Ascending aorta (tissue), 2 donors: ENCODE measurements at regions not wholly inside any gene's neighbourhood (a gene's known extent, or its start where the extent isn't known, plus 50 kb on each side); places are given as distances from the start of the nearest gene placed in this dataset.

Source experiments
- DNase-seq, 2 donors: peaks; one replicate each; pipeline ENCODE4 v3.0.0-alpha.2; 2019; ENCODE audit warnings: low spot score in 2 of 2
- H3K27ac ChIP-seq, 2 donors: fragments of 200-600 bp; sonication (generic); one replicate each; pipeline ENCODE4 v1.5.1; 2016 to 2017; ENCODE audit warnings: mild to moderate bottlenecking in 1 of 2
- H3K27me3 ChIP-seq: fragments of 200-600 bp; sonication (generic); one replicate; pipeline ENCODE4 v1.5.1; 2017
- H3K36me3 ChIP-seq, 2 donors: fragments of 200-600 bp; sonication (generic); one replicate each; pipeline ENCODE4 v1.5.1; 2016
- H3K4me1 ChIP-seq, 2 donors: fragments of 200-600 bp; sonication (generic); one replicate each; pipeline ENCODE4 v1.5.1; 2016 to 2017; ENCODE audit warnings: mild to moderate bottlenecking in 1 of 2
- H3K4me3 ChIP-seq, 2 donors: fragments of 200-600 bp; sonication (generic); one replicate each; pipeline ENCODE4 v1.5.1; 2016 to 2017; ENCODE audit warnings: mild to moderate bottlenecking in 1 of 2
- H3K9me3 ChIP-seq, 2 donors: fragments of 200-600 bp; sonication (generic); one replicate each; pipeline ENCODE4 v1.5.1; 2016
- intact Hi-C: fragments of 100-400 bp; cut with DNase I; formaldehyde crosslinking; loops from one replicate; pipeline ENCODE4 v1.15.1; 2023
- TF ChIP-seq, protein P1 (sequence below), 3 experiments: fragments of 200-600 bp in 2 of 3; fragments of 450-650 bp in 1 of 3; sonication (generic) in 2 of 3; IDR thresholded peaks; one replicate each; pipeline ENCODE4 v1.5.1; 2016 to 2019; ENCODE audit warnings: antibody characterized with exemption in 3 of 3, mild to moderate bottlenecking in 1 of 3, moderate library complexity in 1 of 3

DNA sequence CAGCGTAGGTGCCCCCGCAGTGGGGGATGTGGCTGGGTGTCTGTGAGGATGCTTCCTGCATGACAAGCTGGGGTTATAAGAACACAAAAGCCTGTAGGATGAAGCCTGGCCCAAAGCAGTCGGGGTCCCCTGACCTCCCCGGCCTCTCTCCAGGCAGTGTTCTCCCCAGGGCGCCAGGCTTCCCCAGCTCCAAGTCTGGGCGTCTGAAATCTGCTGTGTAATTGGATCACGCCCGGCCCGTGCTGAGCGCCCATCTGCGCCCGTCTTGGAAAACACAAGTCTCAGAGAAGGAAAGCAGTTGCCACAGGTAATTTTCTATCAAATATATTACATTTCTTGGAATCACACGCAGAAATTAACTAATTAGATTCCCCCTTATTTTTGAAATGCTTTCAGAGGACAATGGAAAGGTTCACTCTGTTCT lies 233.3 kb downstream of the CTTN start:
- Histone ChIP-seq H3K9me3 (no peaks in the 10 kb centered on the region), H3K27ac (no peak overlapping the region), H3K27me3 (no peaks in the 10 kb centered on the region), H3K4me3 (no peak overlapping the region), H3K36me3 (no peaks in the 10 kb centered on the region), H3K4me1 (no peaks in the 10 kb centered on the region)
- intact Hi-C loops: no loop called here
- TF ChIP-seq, protein P1, sequence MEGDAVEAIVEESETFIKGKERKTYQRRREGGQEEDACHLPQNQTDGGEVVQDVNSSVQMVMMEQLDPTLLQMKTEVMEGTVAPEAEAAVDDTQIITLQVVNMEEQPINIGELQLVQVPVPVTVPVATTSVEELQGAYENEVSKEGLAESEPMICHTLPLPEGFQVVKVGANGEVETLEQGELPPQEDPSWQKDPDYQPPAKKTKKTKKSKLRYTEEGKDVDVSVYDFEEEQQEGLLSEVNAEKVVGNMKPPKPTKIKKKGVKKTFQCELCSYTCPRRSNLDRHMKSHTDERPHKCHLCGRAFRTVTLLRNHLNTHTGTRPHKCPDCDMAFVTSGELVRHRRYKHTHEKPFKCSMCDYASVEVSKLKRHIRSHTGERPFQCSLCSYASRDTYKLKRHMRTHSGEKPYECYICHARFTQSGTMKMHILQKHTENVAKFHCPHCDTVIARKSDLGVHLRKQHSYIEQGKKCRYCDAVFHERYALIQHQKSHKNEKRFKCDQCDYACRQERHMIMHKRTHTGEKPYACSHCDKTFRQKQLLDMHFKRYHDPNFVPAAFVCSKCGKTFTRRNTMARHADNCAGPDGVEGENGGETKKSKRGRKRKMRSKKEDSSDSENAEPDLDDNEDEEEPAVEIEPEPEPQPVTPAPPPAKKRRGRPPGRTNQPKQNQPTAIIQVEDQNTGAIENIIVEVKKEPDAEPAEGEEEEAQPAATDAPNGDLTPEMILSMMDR (IDR thresholded peaks at IDR 0.05): no peak
- no peak for DNase-seq

DNA sequence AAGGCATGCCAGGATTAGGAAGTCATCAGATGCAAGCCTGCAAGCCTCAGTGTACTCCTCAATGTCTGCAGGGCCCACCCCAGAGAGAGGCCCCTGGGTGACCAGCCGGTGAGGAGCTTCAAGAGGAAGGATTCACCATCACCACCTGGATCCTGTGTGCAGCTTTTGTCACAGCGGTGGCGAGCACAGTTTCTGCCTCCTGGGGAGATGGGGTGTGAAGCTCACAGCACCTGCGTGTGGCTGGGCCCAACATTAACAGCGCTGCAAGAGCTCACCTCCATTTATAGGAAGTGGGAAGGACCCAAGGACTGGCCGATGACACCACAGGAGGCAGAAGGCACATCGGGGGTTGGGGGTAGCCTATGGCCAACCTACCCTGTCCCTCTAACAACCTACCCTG lies 235.3 kb downstream of the CTTN start:
- Histone ChIP-seq H3K36me3 (no peaks in the 10 kb centered on the region), H3K4me1 (no peaks in the 10 kb centered on the region), H3K27ac (no peak overlapping the region), H3K27me3 (no peaks in the 10 kb centered on the region), H3K9me3 (no peaks in the 10 kb centered on the region), H3K4me3 (no peak overlapping the region)
- no peak for DNase-seq
- TF ChIP-seq, protein P1 (IDR thresholded peaks at IDR 0.05): no peak
- intact Hi-C loops: no loop called here

DNA sequence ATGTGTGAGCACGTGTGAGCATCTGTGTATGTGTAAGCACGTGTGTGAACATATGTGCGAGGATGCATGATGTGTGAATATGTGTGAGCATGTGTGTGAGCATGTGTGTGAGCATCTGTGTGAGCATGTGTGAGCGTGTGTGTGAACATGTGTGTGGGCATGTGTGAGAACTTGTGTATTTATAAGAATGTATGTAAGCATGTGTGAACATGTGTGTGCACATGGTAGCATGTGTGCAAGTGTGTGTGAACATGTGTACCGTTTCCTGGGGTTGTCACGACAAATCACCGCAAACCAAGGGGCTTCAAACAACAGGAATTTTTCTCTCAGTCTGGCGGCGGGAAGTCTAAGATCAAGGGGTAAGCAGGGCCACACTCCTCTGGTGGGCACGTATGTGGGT lies 238.3 kb downstream of the CTTN start:
- no peaks in the 10 kb centered on the region for H3K36me3 ChIP-seq
- intact Hi-C loops: no loop called here
- H3K9me3 ChIP-seq: no peaks in the 10 kb centered on the region
- H3K4me3 ChIP-seq: no peak overlapping the region
- TF ChIP-seq, protein P1 (IDR thresholded peaks at IDR 0.05): no peak
- no peak overlapping the region for H3K27ac ChIP-seq
- no peak for DNase-seq
- no peaks in the 10 kb centered on the region for H3K4me1 ChIP-seq
- no peaks in the 10 kb centered on the region for H3K27me3 ChIP-seq

DNA sequence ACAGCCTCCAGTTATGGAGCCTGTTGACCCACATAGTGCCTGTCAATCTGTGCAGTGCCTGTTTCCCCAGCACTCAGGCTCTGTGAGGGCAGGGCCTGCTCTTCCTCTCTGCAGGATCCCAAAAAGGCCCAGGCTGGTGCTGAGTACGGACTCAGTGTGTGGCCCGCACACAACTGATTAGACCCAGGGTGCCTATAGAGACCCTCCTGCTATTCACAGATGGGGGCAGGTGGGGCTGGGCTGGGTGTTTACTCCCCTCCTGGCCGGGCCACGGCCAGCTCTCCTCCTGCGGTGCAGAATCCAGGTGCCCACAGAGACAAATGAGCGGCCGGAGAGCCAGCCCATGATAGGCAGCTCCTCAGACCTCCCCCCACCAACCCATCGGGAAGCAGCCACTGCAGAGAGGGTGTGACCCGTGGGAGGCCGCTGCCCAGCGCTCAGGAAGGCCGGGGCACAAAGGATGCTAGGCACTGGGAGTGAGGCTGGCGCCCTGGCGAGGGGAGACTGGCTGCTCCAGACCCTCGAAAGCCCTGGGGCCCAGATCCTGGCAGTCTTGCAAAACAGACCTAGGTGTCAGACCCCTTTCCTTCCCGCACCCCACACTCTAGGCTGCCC lies 239.0 kb downstream of the CTTN start:
- H3K36me3 ChIP-seq: no peaks in the 10 kb centered on the region
- no peak for DNase-seq
- intact Hi-C loops: no loop called here
- H3K9me3 ChIP-seq: no peaks in the 10 kb centered on the region
- H3K4me1 ChIP-seq: no peaks in the 10 kb centered on the region
- H3K27ac ChIP-seq: no peak overlapping the region
- H3K27me3 ChIP-seq: no peaks in the 10 kb centered on the region
- no peak overlapping the region for H3K4me3 ChIP-seq
- TF ChIP-seq, protein P1 (IDR thresholded peaks at IDR 0.05): no peak

DNA sequence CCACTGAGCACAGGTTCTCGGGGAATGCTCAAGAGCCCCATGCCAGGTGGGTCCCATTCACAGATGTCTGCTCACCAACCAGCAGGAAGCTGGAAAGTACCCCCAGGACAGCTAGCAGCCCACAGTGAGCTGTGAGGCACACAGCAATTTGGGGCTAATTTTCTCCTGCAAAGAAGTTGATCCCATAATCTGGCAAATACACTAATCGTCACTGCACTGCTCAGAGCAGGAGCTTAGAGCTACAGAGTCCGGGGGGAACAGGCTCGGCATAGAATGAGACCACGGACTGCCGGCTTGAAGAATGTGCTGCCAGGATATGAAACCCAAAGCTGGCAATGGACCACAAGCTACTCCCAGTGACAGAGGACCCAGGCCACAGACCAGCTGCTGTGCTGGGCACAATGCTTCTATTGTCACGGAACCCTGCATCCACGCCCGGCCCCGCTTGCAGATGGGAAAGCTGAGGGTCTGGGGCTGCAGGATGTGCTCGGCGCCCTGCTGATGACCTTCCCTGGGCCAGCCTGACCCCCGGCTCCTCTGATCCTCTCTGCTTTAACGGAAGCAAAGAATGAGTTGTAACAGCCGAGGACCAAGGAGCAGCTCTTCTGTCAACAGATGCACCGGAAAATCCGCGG lies 239.7 kb downstream of the CTTN start:
- H3K36me3 ChIP-seq: no peaks in the 10 kb centered on the region
- no peak overlapping the region for H3K4me3 ChIP-seq
- no peaks in the 10 kb centered on the region for H3K27me3 ChIP-seq
- DNase-seq: no peak
- H3K9me3 ChIP-seq: no peaks in the 10 kb centered on the region
- H3K27ac ChIP-seq: no peak overlapping the region
- TF ChIP-seq, protein P1 (IDR thresholded peaks at IDR 0.05): no peak
- intact Hi-C loops: no loop called here
- H3K4me1 ChIP-seq: no peaks in the 10 kb centered on the region
